K562 (cell line): ENCODE measurements at regions not wholly inside any gene's neighbourhood (a gene's known extent, or its start where the extent isn't known, plus 50 kb on each side); places are given as distances from the start of the nearest gene placed in this dataset.

Source experiments
- ATAC-seq: fragments of 200-7000 bp; cut with Tn5 transposase; 3 replicates; pipeline ENCODE4 v1.9.1; 2020; ENCODE audit warnings: moderate library complexity
- BruUV-seq: library from RNA; stranded (reverse); fragments of 400-500 nt; replicated peaks from 2 replicates; lab custom pipeline; 2021; lab: Mats Ljungman, UMichigan
- CTCF ChIA-PET: fragments of 300-600 bp; formaldehyde crosslinking; extraction: SDS; loops from one replicate; lab custom pipeline; 2021; ENCODE audit warnings: low intra/inter-chr PET ratio; lab: Yijun Ruan, JAX
- POLR2A ChIA-PET: fragments of 300-600, 350-650 bp; sonication (Branson Sonifier 250); formaldehyde crosslinking; extraction: SDS; loops from one replicate; lab custom pipeline; 2021; ENCODE audit warnings: antibody characterized with exemption, inconsistent platforms; lab: Yijun Ruan, JAX
- DNase-seq, 4 experiments: peaks; one replicate each; pipeline versions ENCODE4 v3.0.0 to v3.0.0-alpha.2; 2011 to 2018; ENCODE audit warnings: low spot score in 3 of 4, mixed read lengths in 3 of 4; ENCODE audit errors: extremely low read depth in 1 of 4
- FAIRE-seq: peaks from 2 replicates; lab custom pipeline; 2011; peaks lifted over from hg19 to GRCh38; lab: Jason Lieb, UNC
- H2AFZ ChIP-seq: 2 replicates; pipeline ENCODE4 v1.6.0; 2011; ENCODE audit warnings: low read depth, low read length, control low read depth, inconsistent platforms
- H3K27ac ChIP-seq: fragments of 200-600 bp; 3 replicates; pipeline ENCODE4 v1.8.0; 2011; ENCODE audit warnings: low read depth, mild to moderate bottlenecking, control low read depth, inconsistent platforms, low read length, moderate library complexity, mixed read lengths; ENCODE audit errors: extremely low read depth
- H3K27me3 ChIP-seq, 2 experiments: fragments of 300-600 bp in 1 of 2; 2 replicates in 1 of 2; 3 replicates in 1 of 2; pipeline versions ENCODE4 v1.6.0 to v1.8.0; 2011; ENCODE audit warnings: inconsistent platforms in 2 of 2, low read length in 2 of 2, mild to moderate bottlenecking in 1 of 2, mixed read lengths in 1 of 2, moderate library complexity in 1 of 2; ENCODE audit not compliant: control insufficient read depth in 2 of 2, insufficient read depth in 2 of 2
- H3K36me3 ChIP-seq: fragments of 300-600 bp; 3 replicates; pipeline ENCODE4 v1.8.0; 2011; ENCODE audit warnings: mild to moderate bottlenecking, low read length, inconsistent platforms; ENCODE audit not compliant: control insufficient read depth, insufficient read depth
- H3K4me1 ChIP-seq, 2 experiments: fragments of 200-600 bp in 1 of 2; replicated peaks in 1 of 2; 2 replicates in 1 of 2; 3 replicates in 1 of 2; pipeline versions ENCODE4 v1.5.1 to v1.8.0; 2011; ENCODE audit warnings: inconsistent platforms in 2 of 2, low read length in 2 of 2, mild to moderate bottlenecking in 1 of 2, mixed read lengths in 1 of 2, moderate library complexity in 1 of 2; ENCODE audit not compliant: control insufficient read depth in 2 of 2, insufficient read depth in 2 of 2
- H3K4me2 ChIP-seq: 2 replicates; pipeline ENCODE4 v1.6.1; 2011; ENCODE audit warnings: low read length, control low read depth, inconsistent platforms, mixed read lengths; ENCODE audit not compliant: insufficient read depth
- H3K4me3 ChIP-seq: fragments of 200-600 bp; sonication (generic), shearing (Covaris generic); 2 replicates; pipeline ENCODE4 v1.5.1; 2016; ENCODE audit warnings: control low read depth, inconsistent platforms
- H3K79me2 ChIP-seq: fragments of 200-600 bp; 3 replicates; pipeline ENCODE4 v1.8.0; 2011; ENCODE audit warnings: low read length, inconsistent platforms; ENCODE audit not compliant: control insufficient read depth, insufficient read depth
- H3K9ac ChIP-seq, 2 experiments: 2 replicates each; pipeline versions ENCODE4 v1.6.0 to v1.6.1; 2011; ENCODE audit warnings: low read depth in 2 of 2, low read length in 2 of 2, control low read depth in 1 of 2, inconsistent platforms in 1 of 2, mild to moderate bottlenecking in 1 of 2, mixed read lengths in 1 of 2; ENCODE audit not compliant: insufficient read depth in 1 of 2
- H3K9me1 ChIP-seq: one replicate; pipeline ENCODE4 v1.6.0; 2011; ENCODE audit warnings: inconsistent platforms, mild to moderate bottlenecking, low read length, moderate library complexity; ENCODE audit not compliant: control insufficient read depth, insufficient read depth
- H3K9me3 ChIP-seq: replicated peaks from 2 replicates; pipeline ENCODE4 v1.5.1; 2011; ENCODE audit warnings: low read depth, low read length, inconsistent platforms; ENCODE audit not compliant: control insufficient read depth, insufficient read depth
- H4K20me1 ChIP-seq: replicated peaks from 2 replicates; pipeline ENCODE4 v1.6.1; 2011; ENCODE audit warnings: low read length, inconsistent platforms, mixed read lengths; ENCODE audit not compliant: control insufficient read depth, insufficient read depth
- CBX1 ChIP-seq: sonication (generic); IDR thresholded peaks from 2 replicates; pipeline ENCODE4 v1.6.1; 2016; ENCODE audit warnings: antibody characterized with exemption, low read depth, mild to moderate bottlenecking
- CBX8 ChIP-seq: fragments of 200-600 bp; sonication (generic); IDR thresholded peaks from 2 replicates; pipeline ENCODE4 v1.6.1; 2012; ENCODE audit warnings: borderline replicate concordance, mixed run types, low read depth, mild to moderate bottlenecking, moderate library complexity, mixed read lengths, low read length, control low read depth, inconsistent platforms; ENCODE audit not compliant: poor library complexity, severe bottlenecking; ENCODE audit errors: extremely low read depth
- HDAC6 ChIP-seq: IDR thresholded peaks from 2 replicates; pipeline ENCODE4 v1.6.1; 2012; ENCODE audit warnings: low read depth, mild to moderate bottlenecking, control low read depth, inconsistent platforms, low read length, moderate library complexity
- HDAC8 ChIP-seq: fragments of 450-650 bp; IDR thresholded peaks from 2 replicates; pipeline ENCODE4 v1.6.1; 2016; ENCODE audit warnings: mild to moderate bottlenecking, missing genetic modification characterization, moderate library complexity, missing compliant biosample characterization
- HNRNPLL ChIP-seq: fragments of 200-400 bp; formaldehyde crosslinking; IDR thresholded peaks from 2 replicates; pipeline ENCODE4 v1.6.1; 2017; ENCODE audit warnings: low read length, low read depth, mild to moderate bottlenecking; ENCODE audit not compliant: poor library complexity, severe bottlenecking
- MBD2 ChIP-seq: sonication (generic); IDR thresholded peaks from 2 replicates; pipeline ENCODE4 v1.6.1; 2016; ENCODE audit warnings: low read depth, borderline replicate concordance
- RFX5 ChIP-seq: IDR thresholded peaks from 2 replicates; pipeline ENCODE4 v1.6.1; 2011; ENCODE audit warnings: low read depth, mild to moderate bottlenecking, improper control_type of control experiment, low read length
- ZBTB7A ChIP-seq: IDR thresholded peaks from 2 replicates; pipeline ENCODE4 v1.6.1; 2011; ENCODE audit warnings: low read depth, mild to moderate bottlenecking, low read length, moderate library complexity, borderline replicate concordance; ENCODE audit not compliant: control insufficient read depth
- WGBS: fragments of 100-300 bp; shearing (Covaris generic); methylation state at CpG from one replicate; pipeline ENCODE4 v1.1.6; 2016; ENCODE audit warnings: low coverage, mixed read lengths; ENCODE audit not compliant: insufficient coverage; ENCODE audit errors: missing lambda C conversion rate; 5-methylcytosine and 5-hydroxymethylcytosine counted together
- in situ Hi-C: fragments of 300-500 bp; cut with MboI; formaldehyde crosslinking; loops from 4 replicates; pipeline ENCODE4 v1.15.0; 2018; ENCODE audit warnings: inconsistent platforms, mixed read lengths
- intact Hi-C: fragments of 100-400 bp; cut with micrococcal nuclease; formaldehyde crosslinking; loops from 2 replicates; pipeline ENCODE4 v1.14.2; 2022
- TF ChIP-seq, protein P1 (sequence below), 3 experiments: IDR thresholded peaks in 2 of 3; conservative IDR thresholded peaks in 1 of 3; 2 replicates each; pipeline ENCODE4 v1.5.1; 2011 to 2012; ENCODE audit warnings: low read length in 3 of 3, mild to moderate bottlenecking in 3 of 3, control low read depth in 2 of 3, improper control_type of control experiment in 1 of 3, inconsistent platforms in 1 of 3, low read depth in 1 of 3, mixed read lengths in 1 of 3, moderate library complexity in 1 of 3; ENCODE audit not compliant: insufficient read depth in 2 of 3
- TF ChIP-seq, protein P2 (sequence below): fragments of 450-650 bp; formaldehyde crosslinking; IDR thresholded peaks from 2 replicates; pipeline ENCODE4 v1.4.0; 2020; ENCODE audit warnings: mild to moderate bottlenecking, moderate library complexity
- TF ChIP-seq, protein P3 (sequence below): fragments of 450-650 bp; formaldehyde crosslinking; IDR thresholded peaks from 2 replicates; pipeline ENCODE4 v1.4.0; 2020; ENCODE audit warnings: mild to moderate bottlenecking, moderate library complexity
- TF ChIP-seq, protein P4 (sequence below): fragments of 200-800 bp; sonication (Bioruptor generic); IDR thresholded peaks from 2 replicates; pipeline ENCODE4 v1.6.1; 2017; ENCODE audit warnings: missing genetic modification characterization, missing compliant biosample characterization
- TF ChIP-seq, protein P5 (sequence below): sonication (generic); formaldehyde crosslinking; IDR thresholded peaks from 2 replicates; pipeline ENCODE4 v1.8.0; 2022; ENCODE audit warnings: mild to moderate bottlenecking, missing genetic modification reagents

DNA sequence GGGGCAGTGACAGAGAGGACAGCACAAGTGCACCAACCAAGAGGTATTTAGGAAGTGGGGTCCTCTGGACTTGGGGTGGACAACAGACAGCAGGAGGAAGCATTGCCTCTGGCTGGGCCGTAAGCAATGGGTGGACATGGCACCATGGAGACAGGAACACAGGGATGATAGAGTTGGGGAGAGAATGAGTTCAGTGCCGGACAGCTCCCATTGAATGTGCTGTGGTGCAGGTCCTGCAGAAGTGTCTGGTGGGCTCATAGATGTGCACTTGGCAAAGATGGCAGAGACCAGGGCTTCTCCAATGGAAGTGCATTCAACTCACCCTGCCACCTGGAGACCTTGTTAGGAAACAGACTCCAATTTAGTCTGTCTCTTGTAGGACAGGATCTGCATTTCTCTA is 341.5 kb upstream of the ZMIZ1 start:
- no peaks in the 10 kb centered on the region for H3K36me3 ChIP-seq
- no peaks in the 10 kb centered on the region for H3K9me1 ChIP-seq
- POLR2A ChIA-PET = no interaction called here
- H3K27ac ChIP-seq = no peak overlapping the region
- in situ Hi-C loops = no loop called here
- H3K9me3 ChIP-seq = no peaks in the 10 kb centered on the region
- H4K20me1 ChIP-seq = no peaks in the 10 kb centered on the region
- no peak for ATAC-seq
- H3K79me2 ChIP-seq = no peaks in the 10 kb centered on the region
- FAIRE-seq = no peak
- H3K4me2 ChIP-seq = no peak overlapping the region
- H3K9ac ChIP-seq = no peak overlapping the region
- H3K4me1 ChIP-seq = no peaks in the 10 kb centered on the region
- no peak overlapping the region for H2AFZ ChIP-seq
- WGBS = 3% methylated on average over 2 of the region's 2 CpGs
- H3K27me3 ChIP-seq = peaks cover 9 to 37% of the 10 kb centered on the region in 2 experiments; a peak in 4 of 5 replicates
- no peak overlapping the region for H3K4me3 ChIP-seq
- BruUV-seq = no TSS peak
- intact Hi-C loops = no loop called here
- DNase-seq = no peak
- CTCF ChIA-PET = no interaction called here
- TF ChIP-seq, protein P1, sequence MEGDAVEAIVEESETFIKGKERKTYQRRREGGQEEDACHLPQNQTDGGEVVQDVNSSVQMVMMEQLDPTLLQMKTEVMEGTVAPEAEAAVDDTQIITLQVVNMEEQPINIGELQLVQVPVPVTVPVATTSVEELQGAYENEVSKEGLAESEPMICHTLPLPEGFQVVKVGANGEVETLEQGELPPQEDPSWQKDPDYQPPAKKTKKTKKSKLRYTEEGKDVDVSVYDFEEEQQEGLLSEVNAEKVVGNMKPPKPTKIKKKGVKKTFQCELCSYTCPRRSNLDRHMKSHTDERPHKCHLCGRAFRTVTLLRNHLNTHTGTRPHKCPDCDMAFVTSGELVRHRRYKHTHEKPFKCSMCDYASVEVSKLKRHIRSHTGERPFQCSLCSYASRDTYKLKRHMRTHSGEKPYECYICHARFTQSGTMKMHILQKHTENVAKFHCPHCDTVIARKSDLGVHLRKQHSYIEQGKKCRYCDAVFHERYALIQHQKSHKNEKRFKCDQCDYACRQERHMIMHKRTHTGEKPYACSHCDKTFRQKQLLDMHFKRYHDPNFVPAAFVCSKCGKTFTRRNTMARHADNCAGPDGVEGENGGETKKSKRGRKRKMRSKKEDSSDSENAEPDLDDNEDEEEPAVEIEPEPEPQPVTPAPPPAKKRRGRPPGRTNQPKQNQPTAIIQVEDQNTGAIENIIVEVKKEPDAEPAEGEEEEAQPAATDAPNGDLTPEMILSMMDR (IDR thresholded peaks at IDR 0.05 in 2 of 3, conservative IDR thresholded peaks at IDR 0.05 in 1 of 3; ENCODE audit: insufficient read depth in 2 of 3, low read depth in 1 of 3, low read length in 3 of 3) = no peak
- TF ChIP-seq, protein P2, sequence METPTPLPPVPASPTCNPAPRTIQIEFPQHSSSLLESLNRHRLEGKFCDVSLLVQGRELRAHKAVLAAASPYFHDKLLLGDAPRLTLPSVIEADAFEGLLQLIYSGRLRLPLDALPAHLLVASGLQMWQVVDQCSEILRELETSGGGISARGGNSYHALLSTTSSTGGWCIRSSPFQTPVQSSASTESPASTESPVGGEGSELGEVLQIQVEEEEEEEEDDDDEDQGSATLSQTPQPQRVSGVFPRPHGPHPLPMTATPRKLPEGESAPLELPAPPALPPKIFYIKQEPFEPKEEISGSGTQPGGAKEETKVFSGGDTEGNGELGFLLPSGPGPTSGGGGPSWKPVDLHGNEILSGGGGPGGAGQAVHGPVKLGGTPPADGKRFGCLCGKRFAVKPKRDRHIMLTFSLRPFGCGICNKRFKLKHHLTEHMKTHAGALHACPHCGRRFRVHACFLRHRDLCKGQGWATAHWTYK (CRISPR knock-in tag) = no peak
- TF ChIP-seq CBX1 (no peak), HDAC8 (no peak), MBD2 (no peak), CBX8 (no peak), HDAC6 (no peak), HNRNPLL (no peak), RFX5 (no peak), ZBTB7A (no peak)
- TF ChIP-seq, protein P3, sequence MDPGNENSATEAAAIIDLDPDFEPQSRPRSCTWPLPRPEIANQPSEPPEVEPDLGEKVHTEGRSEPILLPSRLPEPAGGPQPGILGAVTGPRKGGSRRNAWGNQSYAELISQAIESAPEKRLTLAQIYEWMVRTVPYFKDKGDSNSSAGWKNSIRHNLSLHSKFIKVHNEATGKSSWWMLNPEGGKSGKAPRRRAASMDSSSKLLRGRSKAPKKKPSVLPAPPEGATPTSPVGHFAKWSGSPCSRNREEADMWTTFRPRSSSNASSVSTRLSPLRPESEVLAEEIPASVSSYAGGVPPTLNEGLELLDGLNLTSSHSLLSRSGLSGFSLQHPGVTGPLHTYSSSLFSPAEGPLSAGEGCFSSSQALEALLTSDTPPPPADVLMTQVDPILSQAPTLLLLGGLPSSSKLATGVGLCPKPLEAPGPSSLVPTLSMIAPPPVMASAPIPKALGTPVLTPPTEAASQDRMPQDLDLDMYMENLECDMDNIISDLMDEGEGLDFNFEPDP (CRISPR knock-in tag) = no peak
- TF ChIP-seq, protein P4, sequence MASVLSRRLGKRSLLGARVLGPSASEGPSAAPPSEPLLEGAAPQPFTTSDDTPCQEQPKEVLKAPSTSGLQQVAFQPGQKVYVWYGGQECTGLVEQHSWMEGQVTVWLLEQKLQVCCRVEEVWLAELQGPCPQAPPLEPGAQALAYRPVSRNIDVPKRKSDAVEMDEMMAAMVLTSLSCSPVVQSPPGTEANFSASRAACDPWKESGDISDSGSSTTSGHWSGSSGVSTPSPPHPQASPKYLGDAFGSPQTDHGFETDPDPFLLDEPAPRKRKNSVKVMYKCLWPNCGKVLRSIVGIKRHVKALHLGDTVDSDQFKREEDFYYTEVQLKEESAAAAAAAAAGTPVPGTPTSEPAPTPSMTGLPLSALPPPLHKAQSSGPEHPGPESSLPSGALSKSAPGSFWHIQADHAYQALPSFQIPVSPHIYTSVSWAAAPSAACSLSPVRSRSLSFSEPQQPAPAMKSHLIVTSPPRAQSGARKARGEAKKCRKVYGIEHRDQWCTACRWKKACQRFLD (CRISPR knock-in tag) = no peak
- TF ChIP-seq, protein P5, sequence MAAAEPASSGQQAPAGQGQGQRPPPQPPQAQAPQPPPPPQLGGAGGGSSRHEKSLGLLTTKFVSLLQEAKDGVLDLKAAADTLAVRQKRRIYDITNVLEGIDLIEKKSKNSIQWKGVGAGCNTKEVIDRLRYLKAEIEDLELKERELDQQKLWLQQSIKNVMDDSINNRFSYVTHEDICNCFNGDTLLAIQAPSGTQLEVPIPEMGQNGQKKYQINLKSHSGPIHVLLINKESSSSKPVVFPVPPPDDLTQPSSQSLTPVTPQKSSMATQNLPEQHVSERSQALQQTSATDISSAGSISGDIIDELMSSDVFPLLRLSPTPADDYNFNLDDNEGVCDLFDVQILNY (CRISPR knock-in tag) = no peak
